AG04449 (cell line): ENCODE measurements at regions not wholly inside any gene's neighbourhood (a gene's known extent, or its start where the extent isn't known, plus 50 kb on each side); places are given as distances from the start of the nearest gene placed in this dataset.
A peak's percentile ranks its signal among the peaks of the same experiment; 100 is the strongest.

Source experiments
- CTCF ChIA-PET: fragments of 350-600 bp; formaldehyde crosslinking; extraction: SDS; loops from one replicate; lab custom pipeline; 2021; ENCODE audit warnings: antibody characterized with exemption; lab: Yijun Ruan, JAX
- POLR2A ChIA-PET: fragments of 400-600, 350-600 bp; formaldehyde crosslinking; extraction: SDS; loops from one replicate; lab custom pipeline; 2020; ENCODE audit warnings: antibody characterized with exemption, inconsistent platforms; lab: Yijun Ruan, JAX
- DNase-seq: peaks from one replicate; pipeline ENCODE4 v3.0.0-alpha.2; 2010; ENCODE audit warnings: low read depth, low spot score
- H3K4me3 ChIP-seq: 2 replicates; pipeline ENCODE4 v1.5.1; 2011; ENCODE audit warnings: low read depth, mild to moderate bottlenecking, control low read depth, low read length
- TF ChIP-seq, protein P1 (sequence below): IDR thresholded peaks from one replicate; pipeline ENCODE4 v1.5.1; 2011; ENCODE audit warnings: mild to moderate bottlenecking, moderate library complexity, low read length, control low read depth, inconsistent platforms; ENCODE audit not compliant: insufficient read depth; ENCODE audit errors: missing control alignments

DNA sequence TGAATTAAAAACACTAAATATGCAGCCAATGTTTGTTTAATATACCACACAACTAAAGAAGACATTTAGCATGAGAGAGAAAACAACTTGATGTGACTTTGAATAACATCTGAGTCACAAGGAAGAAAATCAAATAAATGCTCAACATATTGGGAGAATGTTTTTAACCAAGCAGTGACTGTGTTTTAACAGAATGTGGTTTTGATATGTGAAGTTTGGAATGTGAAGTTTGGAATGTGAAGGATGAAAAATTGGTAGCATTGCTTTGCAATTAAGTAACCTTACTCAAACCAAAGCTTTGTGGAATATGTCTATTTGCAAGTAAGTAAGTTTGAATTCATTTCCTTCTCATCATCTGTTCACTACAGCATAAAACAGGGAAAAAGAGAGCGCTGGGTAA lies 128.2 kb upstream of the DNAJC10 start:
- TF ChIP-seq, protein P1, sequence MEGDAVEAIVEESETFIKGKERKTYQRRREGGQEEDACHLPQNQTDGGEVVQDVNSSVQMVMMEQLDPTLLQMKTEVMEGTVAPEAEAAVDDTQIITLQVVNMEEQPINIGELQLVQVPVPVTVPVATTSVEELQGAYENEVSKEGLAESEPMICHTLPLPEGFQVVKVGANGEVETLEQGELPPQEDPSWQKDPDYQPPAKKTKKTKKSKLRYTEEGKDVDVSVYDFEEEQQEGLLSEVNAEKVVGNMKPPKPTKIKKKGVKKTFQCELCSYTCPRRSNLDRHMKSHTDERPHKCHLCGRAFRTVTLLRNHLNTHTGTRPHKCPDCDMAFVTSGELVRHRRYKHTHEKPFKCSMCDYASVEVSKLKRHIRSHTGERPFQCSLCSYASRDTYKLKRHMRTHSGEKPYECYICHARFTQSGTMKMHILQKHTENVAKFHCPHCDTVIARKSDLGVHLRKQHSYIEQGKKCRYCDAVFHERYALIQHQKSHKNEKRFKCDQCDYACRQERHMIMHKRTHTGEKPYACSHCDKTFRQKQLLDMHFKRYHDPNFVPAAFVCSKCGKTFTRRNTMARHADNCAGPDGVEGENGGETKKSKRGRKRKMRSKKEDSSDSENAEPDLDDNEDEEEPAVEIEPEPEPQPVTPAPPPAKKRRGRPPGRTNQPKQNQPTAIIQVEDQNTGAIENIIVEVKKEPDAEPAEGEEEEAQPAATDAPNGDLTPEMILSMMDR: no peak
- H3K4me3 ChIP-seq: no peak overlapping the region
- CTCF ChIA-PET: no interaction called here
- POLR2A ChIA-PET: no interaction called here
- DNase-seq: peak; percentile 92

DNA sequence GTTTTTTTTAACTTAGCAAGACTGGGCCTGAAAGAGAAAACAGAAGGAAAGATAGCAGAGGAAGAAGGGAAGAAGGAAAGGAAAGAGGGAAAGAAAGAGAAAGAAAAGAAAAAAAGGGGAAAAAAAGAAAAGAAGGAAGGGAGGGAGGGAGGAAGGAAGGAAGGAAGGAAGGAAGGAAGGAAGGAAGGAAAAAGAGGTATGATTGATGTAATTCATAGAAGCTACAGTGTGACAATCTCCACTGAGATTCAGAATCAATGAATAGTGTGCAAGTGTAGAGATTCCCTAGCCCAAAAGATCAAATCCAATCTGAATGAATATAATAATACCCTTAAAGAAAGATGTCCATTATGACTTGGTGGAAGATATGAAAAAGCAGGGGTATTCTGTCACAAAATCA lies 126.9 kb upstream of the DNAJC10 start:
- TF ChIP-seq, protein P1: no peak
- POLR2A ChIA-PET: no interaction called here
- no peak overlapping the region for H3K4me3 ChIP-seq
- no peak for DNase-seq
- CTCF ChIA-PET: no interaction called here

DNA sequence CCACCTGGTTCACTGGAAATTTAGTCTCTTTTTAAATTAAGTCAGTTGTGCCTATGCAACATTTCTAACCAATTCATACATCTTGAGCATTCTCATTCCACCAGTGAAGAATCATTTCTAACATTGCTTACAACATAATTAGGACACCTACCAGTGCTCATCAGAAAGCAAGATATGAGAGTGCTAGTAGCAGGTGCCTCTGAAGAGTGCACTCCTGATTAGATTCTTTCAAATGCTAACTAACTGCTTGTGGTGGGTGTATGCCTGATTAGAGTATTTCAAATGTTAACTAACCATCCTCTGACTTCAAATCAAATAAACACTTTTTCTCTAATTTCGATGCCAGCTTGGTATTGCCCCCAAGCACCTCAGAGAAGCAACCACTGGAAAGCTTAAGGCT lies 124.3 kb upstream of the DNAJC10 start:
- CTCF ChIA-PET: no interaction called here
- no peak overlapping the region for H3K4me3 ChIP-seq
- TF ChIP-seq, protein P1: no peak
- no peak for DNase-seq
- POLR2A ChIA-PET: no interaction called here

DNA sequence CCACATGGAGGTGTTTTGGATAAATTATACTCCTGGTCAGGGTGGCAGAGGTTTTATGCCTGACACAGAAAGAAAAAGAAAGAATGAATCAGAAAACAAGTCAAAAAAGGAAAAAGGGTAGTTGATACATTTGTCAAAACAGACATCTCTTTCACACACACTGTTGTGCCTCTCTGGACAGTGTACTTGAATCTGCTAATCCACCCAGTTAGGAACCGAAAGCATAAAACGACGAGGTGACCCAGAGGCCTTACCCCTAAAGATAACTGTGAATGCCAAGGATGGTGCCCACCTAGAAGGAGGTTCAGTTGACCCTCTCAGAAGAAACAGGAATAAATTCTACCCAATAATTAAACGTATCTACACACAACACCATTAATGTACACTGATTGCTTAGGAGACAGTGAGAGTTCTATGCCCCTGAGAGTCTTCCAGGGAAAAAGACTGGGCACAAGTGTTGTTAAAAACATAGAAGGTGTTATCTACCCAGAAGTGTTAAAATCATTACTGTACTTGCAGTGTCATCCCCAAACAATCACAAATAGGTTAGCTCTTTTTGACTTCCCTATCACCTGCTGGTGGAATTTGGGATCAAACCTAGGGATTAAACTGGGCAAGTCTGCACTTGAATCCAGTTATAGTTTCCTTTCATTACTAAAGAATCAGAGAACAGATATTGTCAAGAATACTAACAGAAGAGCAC lies 123.2 kb upstream of the DNAJC10 start:
- ChIA-PET POLR2A (no interaction called here), CTCF (no interaction called here)
- H3K4me3 ChIP-seq: no peak overlapping the region
- no peak for DNase-seq
- TF ChIP-seq, protein P1: no peak

DNA sequence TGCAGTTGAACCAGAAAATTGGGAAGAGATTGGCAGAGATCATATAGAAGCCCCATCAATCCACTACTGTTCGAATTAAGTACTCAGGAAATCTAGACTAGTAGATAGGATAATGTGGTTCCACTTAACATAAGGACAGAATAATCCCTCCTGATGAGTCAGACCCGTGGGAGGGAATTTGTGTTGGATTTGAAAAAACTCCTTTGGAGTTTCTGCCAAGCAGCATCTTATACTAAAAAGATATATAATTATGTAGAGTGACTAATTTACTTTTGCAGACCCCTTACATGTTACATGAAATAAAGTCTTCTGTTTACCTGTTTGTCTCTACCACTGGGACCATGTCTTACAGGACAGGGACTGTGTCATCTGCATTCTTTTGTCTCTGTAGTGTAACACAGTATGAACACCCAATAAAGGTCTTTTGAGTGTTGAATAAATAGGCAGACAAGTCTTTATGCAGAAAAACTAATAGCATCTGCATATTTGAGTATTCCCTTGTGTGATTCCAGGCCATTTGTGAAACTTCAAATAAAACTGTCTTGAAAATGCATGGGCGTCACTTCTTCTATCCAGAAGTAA lies 122.6 kb upstream of the DNAJC10 start:
- TF ChIP-seq, protein P1: no peak
- CTCF ChIA-PET: no interaction called here
- H3K4me3 ChIP-seq: no peak overlapping the region
- DNase-seq: peak; percentile 42
- POLR2A ChIA-PET: no interaction called here

DNA sequence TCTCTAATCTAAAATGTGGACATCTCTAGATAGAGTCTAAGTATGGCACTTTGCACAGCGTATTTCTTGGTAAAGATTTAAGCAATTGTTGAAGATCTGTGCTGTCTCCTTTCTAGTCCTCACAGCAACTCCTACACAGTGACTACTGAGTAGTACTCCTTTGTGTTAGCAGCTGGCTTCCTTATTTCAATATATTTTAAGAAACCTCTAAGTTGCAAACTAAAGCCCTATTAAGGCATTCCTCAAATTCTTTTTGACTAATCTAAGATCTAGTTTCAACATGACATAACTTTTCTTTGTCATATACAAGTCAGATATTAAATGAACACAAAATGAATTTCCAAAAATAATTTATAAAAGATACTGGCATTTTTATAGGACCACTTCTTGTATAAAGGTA lies 121.8 kb upstream of the DNAJC10 start:
- POLR2A ChIA-PET: no interaction called here
- TF ChIP-seq, protein P1: no peak
- no peak for DNase-seq
- CTCF ChIA-PET: no interaction called here
- no peak overlapping the region for H3K4me3 ChIP-seq
